Smooth muscle cell (in vitro differentiated cells): ENCODE measurements at regions not wholly inside any gene's neighbourhood (a gene's known extent, or its start where the extent isn't known, plus 50 kb on each side); places are given as distances from the start of the nearest gene placed in this dataset.

Source experiments
- DNase-seq: peaks from one replicate; lab custom pipeline; 2025; ENCODE audit not compliant: unreplicated experiment; lab: John Stamatoyannopoulos, UW
- H2AFZ ChIP-seq: fragments of 200-600 bp; sonication (generic); 2 replicates; pipeline ENCODE4 v1.6.0; 2016; ENCODE audit warnings: antibody characterized with exemption, low read depth, mild to moderate bottlenecking
- H3F3A ChIP-seq: fragments of 200-600 bp; sonication (generic); 2 replicates; pipeline ENCODE4 v1.6.0; 2017; ENCODE audit warnings: antibody characterized with exemption, low read depth
- H3K27ac ChIP-seq: fragments of 200-600 bp; sonication (generic); 2 replicates; pipeline ENCODE4 v1.5.1; 2016; ENCODE audit warnings: low read depth, mild to moderate bottlenecking
- H3K27me3 ChIP-seq: fragments of 200-600 bp; sonication (generic); 2 replicates; pipeline ENCODE4 v1.6.1; 2016; ENCODE audit warnings: low read depth, mild to moderate bottlenecking
- H3K36me3 ChIP-seq: fragments of 200-600 bp; sonication (generic); 2 replicates; pipeline ENCODE4 v1.5.1; 2016; ENCODE audit warnings: low read depth
- H3K4me1 ChIP-seq: fragments of 200-600 bp; sonication (generic); 2 replicates; pipeline ENCODE4 v1.5.1; 2016; ENCODE audit warnings: low read depth
- H3K4me2 ChIP-seq: fragments of 200-600 bp; sonication (generic); 2 replicates; pipeline ENCODE4 v1.6.0; 2016; ENCODE audit warnings: mild to moderate bottlenecking
- H3K4me3 ChIP-seq: fragments of 200-600 bp; sonication (generic); 2 replicates; pipeline ENCODE4 v1.5.1; 2016; ENCODE audit warnings: mild to moderate bottlenecking
- H3K79me2 ChIP-seq: fragments of 200-600 bp; sonication (generic); 2 replicates; pipeline ENCODE4 v1.6.0; 2016; ENCODE audit warnings: low read depth, mild to moderate bottlenecking
- H3K9ac ChIP-seq: fragments of 200-600 bp; sonication (generic); 2 replicates; pipeline ENCODE4 v1.6.0; 2016; ENCODE audit warnings: low read depth
- H3K9me3 ChIP-seq: fragments of 200-600 bp; sonication (generic); replicated peaks from 2 replicates; pipeline ENCODE4 v1.5.1; 2016; ENCODE audit warnings: low read depth
- H4K20me1 ChIP-seq: fragments of 200-600 bp; sonication (generic); 2 replicates; pipeline ENCODE4 v1.6.0; 2016; ENCODE audit warnings: low read depth
- CTCF ChIP-seq: fragments of 200-600 bp; sonication (generic); IDR thresholded peaks from 2 replicates; pipeline ENCODE4 v1.5.1; 2017; ENCODE audit warnings: borderline replicate concordance, mild to moderate bottlenecking, antibody characterized with exemption; ENCODE audit not compliant: insufficient read depth, poor library complexity, severe bottlenecking
- WGBS: methylation state at CpG from one replicate; pipeline ENCODE4 v1.1.7; 2016; ENCODE audit warnings: low lambda C conversion rate; 5-methylcytosine and 5-hydroxymethylcytosine counted together

GRCh38 chr12:87311206-87311605 is 718.0 kb downstream of the C12orf50 start:
- no peak overlapping the region for H3K4me2 ChIP-seq
- H2AFZ ChIP-seq, result peak overlapping the region; percentile 2
- no peak for TF ChIP-seq CTCF
- H3K9me3 ChIP-seq, result no peaks in the 10 kb centered on the region
- H3K27me3 ChIP-seq, result no peaks in the 10 kb centered on the region
- DNase-seq, result no peak
- 85% methylated on average over 1 of the region's 1 CpG for whole genome bisulfite sequencing
- H4K20me1 ChIP-seq, result no peaks in the 10 kb centered on the region
- H3K4me1 ChIP-seq, result no peaks in the 10 kb centered on the region
- no peaks in the 10 kb centered on the region for H3K36me3 ChIP-seq
- no peak overlapping the region for H3K27ac ChIP-seq
- no peaks in the 10 kb centered on the region for H3K79me2 ChIP-seq
- H3F3A ChIP-seq, result no peaks in the 10 kb centered on the region
- no peak overlapping the region for H3K9ac ChIP-seq
- H3K4me3 ChIP-seq, result no peak overlapping the region

- no peak overlapping the region for H2AFZ ChIP-seq
- no peak for TF ChIP-seq CTCF
Observed at GRCh38 chr12:87310126-87310525, 719.1 kb downstream of the C12orf50 start.

GRCh38 chr12:87305481-87305880 is 723.7 kb downstream of the C12orf50 start:
- TF ChIP-seq CTCF, result no peak
- Histone ChIP-seq H3K27ac (no peak overlapping the region), H3K9me3 (no peaks in the 10 kb centered on the region), H4K20me1 (no peaks in the 10 kb centered on the region), H3K27me3 (no peaks in the 10 kb centered on the region), H3K4me1 (no peaks in the 10 kb centered on the region), H2AFZ (no peak overlapping the region), H3K4me2 (no peak overlapping the region), H3K79me2 (no peaks in the 10 kb centered on the region), H3K9ac (no peak overlapping the region), H3K4me3 (no peak overlapping the region), H3K36me3 (no peaks in the 10 kb centered on the region), H3F3A (no peaks in the 10 kb centered on the region)
- no peak for DNase-seq

More at GRCh38 chr12:87310126-87310525, 719.1 kb downstream of the C12orf50 start:
- Histone ChIP-seq H3K4me3 (no peak overlapping the region), H3K79me2 (no peaks in the 10 kb centered on the region), H3K4me2 (no peak overlapping the region), H3K36me3 (no peaks in the 10 kb centered on the region), H3K9me3 (no peaks in the 10 kb centered on the region), H3K27me3 (no peaks in the 10 kb centered on the region), H3F3A (no peaks in the 10 kb centered on the region), H4K20me1 (no peaks in the 10 kb centered on the region), H3K4me1 (no peaks in the 10 kb centered on the region), H3K27ac (no peak overlapping the region), H3K9ac (no peak overlapping the region)
- WGBS, result 97% methylated on average over 1 of the region's 1 CpG
- no peak for DNase-seq

- H3K9me3 ChIP-seq, result no peaks in the 10 kb centered on the region
- H3K27me3 ChIP-seq, result no peaks in the 10 kb centered on the region
- H3K36me3 ChIP-seq, result no peaks in the 10 kb centered on the region
- no peak for DNase-seq
- H3K4me3 ChIP-seq, result no peak overlapping the region
- no peaks in the 10 kb centered on the region for H3F3A ChIP-seq
- no peak overlapping the region for H2AFZ ChIP-seq
- H3K4me1 ChIP-seq, result no peaks in the 10 kb centered on the region
- no peak overlapping the region for H3K4me2 ChIP-seq
- no peak overlapping the region for H3K9ac ChIP-seq
- H3K79me2 ChIP-seq, result no peaks in the 10 kb centered on the region
- no peak overlapping the region for H3K27ac ChIP-seq
- no peak for TF ChIP-seq CTCF
- 89% methylated on average over 2 of the region's 2 CpGs for WGBS
- H4K20me1 ChIP-seq, result no peaks in the 10 kb centered on the region
Observed at GRCh38 chr12:87304406-87304805, 724.8 kb downstream of the C12orf50 start.
